Caco-2 (cell line): ENCODE measurements at regions not wholly inside any gene's neighbourhood (a gene's known extent, or its start where the extent isn't known, plus 50 kb on each side); places are given as distances from the start of the nearest gene placed in this dataset.

ENCODE experiments used
- BruUV-seq: library from RNA; stranded (reverse); fragments of 400-500 nt; replicated peaks from 2 replicates; lab custom pipeline; 2021; lab: Mats Ljungman, UMichigan
- CTCF ChIA-PET: fragments of 300-600 bp; sonication (Branson Sonifier 250); formaldehyde crosslinking; loops from one replicate; lab custom pipeline; 2022; ENCODE audit warnings: antibody characterized with exemption; lab: Charles Lee
- POLR2A ChIA-PET: fragments of 300-600 bp; sonication (Branson Sonifier 250); formaldehyde crosslinking; loops from one replicate; lab custom pipeline; 2022; ENCODE audit warnings: antibody characterized with exemption; lab: Charles Lee
- DNase-seq, 2 experiments: peaks; one replicate each; pipeline versions ENCODE4 v3.0.0 to v3.0.0-alpha.2; 2020 to 2022
- H3K27me3 ChIP-seq: replicated peaks from 2 replicates; pipeline ENCODE4 v1.6.0; 2011; ENCODE audit warnings: low read length; ENCODE audit not compliant: control insufficient read depth, insufficient read depth
- H3K36me3 ChIP-seq: 2 replicates; pipeline ENCODE4 v1.5.1; 2011; ENCODE audit warnings: low read length; ENCODE audit not compliant: control insufficient read depth, insufficient read depth
- H3K4me1 ChIP-seq: fragments of 250-450 bp; sonication (Bioruptor Pico); 2 replicates; pipeline ENCODE4 v1.5.1; 2020; ENCODE audit warnings: mild to moderate bottlenecking
- H3K4me3 ChIP-seq: 2 replicates; pipeline ENCODE4 v1.5.1; 2011; ENCODE audit warnings: low read depth, mild to moderate bottlenecking, control low read depth, low read length
- H3K9me3 ChIP-seq: fragments of 250-450 bp; sonication (Bioruptor Pico); 2 replicates; pipeline ENCODE4 v1.5.1; 2020; ENCODE audit warnings: mild to moderate bottlenecking, moderate library complexity
- H3K27ac Mint-ChIP-seq: one replicate; pipeline ENCODE4 v1.8.0; 2022; ENCODE audit warnings: mixed read lengths; ENCODE audit not compliant: unreplicated experiment
- H3K27me3 Mint-ChIP-seq: one replicate; pipeline ENCODE4 v1.8.0; 2022; ENCODE audit warnings: mixed read lengths; ENCODE audit not compliant: insufficient read depth, unreplicated experiment
- H3K36me3 Mint-ChIP-seq: one replicate; pipeline ENCODE4 v1.8.0; 2022; ENCODE audit warnings: mild to moderate bottlenecking, mixed read lengths; ENCODE audit not compliant: insufficient read depth, unreplicated experiment
- H3K4me1 Mint-ChIP-seq: one replicate; pipeline ENCODE4 v1.8.0; 2022; ENCODE audit warnings: low read depth, mixed read lengths; ENCODE audit not compliant: unreplicated experiment
- H3K4me3 Mint-ChIP-seq: one replicate; pipeline ENCODE4 v1.8.0; 2022; ENCODE audit warnings: mild to moderate bottlenecking, moderate library complexity, mixed read lengths; ENCODE audit not compliant: unreplicated experiment
- H3K9me3 Mint-ChIP-seq: one replicate; pipeline ENCODE4 v1.8.0; 2022; ENCODE audit warnings: mixed read lengths; ENCODE audit not compliant: unreplicated experiment
- intact Hi-C: fragments of 100-400 bp; cut with micrococcal nuclease; formaldehyde crosslinking; loops from one replicate; pipeline ENCODE4 v1.10.0; 2022; ENCODE audit not compliant: unreplicated experiment
- TF ChIP-seq, protein P1 (sequence below), 2 experiments: fragments of 200-600 bp in 1 of 2; IDR thresholded peaks; 1 replicate in 1 of 2; 2 replicates in 1 of 2; pipeline versions ENCODE4 v1.5.1 to v1.8.0; 2011 to 2022; ENCODE audit warnings: antibody characterized with exemption in 1 of 2, control low read depth in 1 of 2, inconsistent platforms in 1 of 2, low read depth in 1 of 2, low read length in 1 of 2, mild to moderate bottlenecking in 1 of 2, moderate library complexity in 1 of 2; ENCODE audit not compliant: insufficient read depth in 1 of 2, severe bottlenecking in 1 of 2, unreplicated experiment in 1 of 2

DNA sequence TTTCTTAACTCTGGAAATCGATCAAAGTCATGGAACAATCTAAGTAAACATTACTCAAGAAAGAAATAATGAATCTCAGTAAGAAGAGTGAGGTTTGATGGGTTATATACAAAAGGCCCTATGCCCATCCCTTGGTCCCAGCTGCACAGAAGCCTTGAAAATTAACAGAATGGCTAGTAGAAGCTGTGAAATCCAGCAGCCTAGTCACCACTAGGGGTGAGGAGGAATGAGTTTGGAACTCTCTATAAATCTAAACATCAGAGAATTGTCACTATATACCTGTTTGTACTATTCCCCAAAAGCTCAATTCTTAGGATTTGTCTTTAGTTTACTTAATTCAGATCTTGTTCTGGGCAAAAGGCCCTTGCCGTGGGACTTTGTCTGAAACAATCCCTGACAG lies 313.9 kb upstream of the GRID2 start:
- Mint-ChIP-seq H3K27ac (no peak overlapping the region), H3K4me3 (no peak overlapping the region), H3K27me3 (no peaks in the 10 kb centered on the region), H3K9me3 (no peaks in the 10 kb centered on the region), H3K4me1 (no peaks in the 10 kb centered on the region), H3K36me3 (no peaks in the 10 kb centered on the region)
- Histone ChIP-seq H3K36me3 (no peaks in the 10 kb centered on the region), H3K4me3 (no peak overlapping the region), H3K9me3 (no peaks in the 10 kb centered on the region), H3K27me3 (no peaks in the 10 kb centered on the region), H3K4me1 (no peaks in the 10 kb centered on the region)
- BruUV-seq: no TSS peak
- TF ChIP-seq, protein P1, sequence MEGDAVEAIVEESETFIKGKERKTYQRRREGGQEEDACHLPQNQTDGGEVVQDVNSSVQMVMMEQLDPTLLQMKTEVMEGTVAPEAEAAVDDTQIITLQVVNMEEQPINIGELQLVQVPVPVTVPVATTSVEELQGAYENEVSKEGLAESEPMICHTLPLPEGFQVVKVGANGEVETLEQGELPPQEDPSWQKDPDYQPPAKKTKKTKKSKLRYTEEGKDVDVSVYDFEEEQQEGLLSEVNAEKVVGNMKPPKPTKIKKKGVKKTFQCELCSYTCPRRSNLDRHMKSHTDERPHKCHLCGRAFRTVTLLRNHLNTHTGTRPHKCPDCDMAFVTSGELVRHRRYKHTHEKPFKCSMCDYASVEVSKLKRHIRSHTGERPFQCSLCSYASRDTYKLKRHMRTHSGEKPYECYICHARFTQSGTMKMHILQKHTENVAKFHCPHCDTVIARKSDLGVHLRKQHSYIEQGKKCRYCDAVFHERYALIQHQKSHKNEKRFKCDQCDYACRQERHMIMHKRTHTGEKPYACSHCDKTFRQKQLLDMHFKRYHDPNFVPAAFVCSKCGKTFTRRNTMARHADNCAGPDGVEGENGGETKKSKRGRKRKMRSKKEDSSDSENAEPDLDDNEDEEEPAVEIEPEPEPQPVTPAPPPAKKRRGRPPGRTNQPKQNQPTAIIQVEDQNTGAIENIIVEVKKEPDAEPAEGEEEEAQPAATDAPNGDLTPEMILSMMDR (IDR thresholded peaks at IDR 0.05; ENCODE audit: insufficient read depth in 1 of 2, low read depth in 1 of 2, low read length in 1 of 2, severe bottlenecking in 1 of 2, unreplicated experiment in 1 of 2): no peak
- ChIA-PET POLR2A (no interaction called here), CTCF (no interaction called here)
- DNase-seq: no peak
- intact Hi-C loops: no loop called here

DNA sequence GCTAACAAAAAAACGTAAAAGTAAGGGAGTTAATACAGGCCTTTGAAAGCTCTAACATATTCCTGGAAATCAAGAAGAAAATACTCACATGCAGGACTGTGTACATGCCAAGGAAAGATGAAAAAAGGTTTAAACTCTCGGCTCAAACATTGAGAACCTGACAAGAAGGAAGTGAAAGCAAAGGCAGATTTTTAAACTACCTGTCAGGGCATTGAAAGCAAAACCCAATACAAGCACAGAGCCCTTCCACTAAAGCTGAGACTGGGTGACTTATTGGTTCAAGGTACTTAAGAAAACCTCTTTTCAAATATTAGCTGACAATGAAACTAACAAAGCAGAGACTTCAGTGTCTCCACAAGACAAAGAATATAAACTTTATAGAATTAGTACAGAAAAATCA lies 313.0 kb upstream of the GRID2 start:
- Mint-ChIP-seq H3K4me3 (no peak overlapping the region), H3K36me3 (no peaks in the 10 kb centered on the region), H3K4me1 (no peaks in the 10 kb centered on the region), H3K27me3 (no peaks in the 10 kb centered on the region), H3K9me3 (no peaks in the 10 kb centered on the region), H3K27ac (no peak overlapping the region)
- POLR2A ChIA-PET: no interaction called here
- no peaks in the 10 kb centered on the region for H3K36me3 ChIP-seq
- H3K4me3 ChIP-seq: no peak overlapping the region
- intact Hi-C loops: no loop called here
- no peaks in the 10 kb centered on the region for H3K9me3 ChIP-seq
- TF ChIP-seq, protein P1 (IDR thresholded peaks at IDR 0.05; ENCODE audit: insufficient read depth in 1 of 2, low read depth in 1 of 2, low read length in 1 of 2, severe bottlenecking in 1 of 2, unreplicated experiment in 1 of 2): no peak
- H3K27me3 ChIP-seq: no peaks in the 10 kb centered on the region
- no peak for DNase-seq
- H3K4me1 ChIP-seq: no peaks in the 10 kb centered on the region
- CTCF ChIA-PET: no interaction called here
- BruUV-seq: no TSS peak

DNA sequence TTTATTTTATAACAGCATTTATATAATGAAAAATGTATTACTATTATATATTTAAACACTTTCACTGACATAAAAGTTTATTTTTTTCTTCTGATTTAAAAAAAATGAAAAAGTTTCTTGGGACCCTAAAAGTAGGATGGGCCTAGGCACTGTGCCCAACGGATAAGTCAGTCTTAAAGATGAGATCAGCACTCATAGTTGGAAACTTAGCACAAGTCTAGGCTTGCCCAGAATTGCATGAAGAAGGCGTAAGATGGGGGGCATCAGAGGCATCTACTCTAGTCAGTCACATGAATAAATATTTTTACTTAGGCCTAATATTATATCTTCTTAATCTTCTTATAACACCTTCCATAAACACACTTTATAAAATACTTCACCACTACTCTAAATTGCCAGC lies 306.7 kb upstream of the GRID2 start:
- DNase-seq: no peak
- ChIA-PET CTCF (no interaction called here), POLR2A (no interaction called here)
- Mint-ChIP-seq H3K9me3 (no peaks in the 10 kb centered on the region), H3K4me1 (no peaks in the 10 kb centered on the region), H3K4me3 (no peak overlapping the region), H3K27ac (no peak overlapping the region), H3K27me3 (no peaks in the 10 kb centered on the region), H3K36me3 (no peaks in the 10 kb centered on the region)
- Histone ChIP-seq H3K9me3 (no peaks in the 10 kb centered on the region), H3K4me3 (no peak overlapping the region), H3K36me3 (no peaks in the 10 kb centered on the region), H3K27me3 (no peaks in the 10 kb centered on the region), H3K4me1 (no peaks in the 10 kb centered on the region)
- no TSS peak for BruUV-seq
- intact Hi-C loops: no loop called here
- TF ChIP-seq, protein P1 (IDR thresholded peaks at IDR 0.05; ENCODE audit: insufficient read depth in 1 of 2, low read depth in 1 of 2, low read length in 1 of 2, severe bottlenecking in 1 of 2, unreplicated experiment in 1 of 2): no peak
